NOMO-1 treated with dmso at 0.1 percent for 144 hours (cell line): ENCODE measurements at regions not wholly inside any gene's neighbourhood (a gene's known extent, or its start where the extent isn't known, plus 50 kb on each side); places are given as distances from the start of the nearest gene placed in this dataset.
"Not testable (repeated sequence)": the region's sequence is repeated elsewhere in the genome, so short reads cannot be mapped to it uniquely, and the experiment has no call there.

Experiments used
- DNase-seq: peaks from one replicate; lab custom pipeline; 2025; ENCODE audit not compliant: unreplicated experiment; lab: John Stamatoyannopoulos, UW

DNA sequence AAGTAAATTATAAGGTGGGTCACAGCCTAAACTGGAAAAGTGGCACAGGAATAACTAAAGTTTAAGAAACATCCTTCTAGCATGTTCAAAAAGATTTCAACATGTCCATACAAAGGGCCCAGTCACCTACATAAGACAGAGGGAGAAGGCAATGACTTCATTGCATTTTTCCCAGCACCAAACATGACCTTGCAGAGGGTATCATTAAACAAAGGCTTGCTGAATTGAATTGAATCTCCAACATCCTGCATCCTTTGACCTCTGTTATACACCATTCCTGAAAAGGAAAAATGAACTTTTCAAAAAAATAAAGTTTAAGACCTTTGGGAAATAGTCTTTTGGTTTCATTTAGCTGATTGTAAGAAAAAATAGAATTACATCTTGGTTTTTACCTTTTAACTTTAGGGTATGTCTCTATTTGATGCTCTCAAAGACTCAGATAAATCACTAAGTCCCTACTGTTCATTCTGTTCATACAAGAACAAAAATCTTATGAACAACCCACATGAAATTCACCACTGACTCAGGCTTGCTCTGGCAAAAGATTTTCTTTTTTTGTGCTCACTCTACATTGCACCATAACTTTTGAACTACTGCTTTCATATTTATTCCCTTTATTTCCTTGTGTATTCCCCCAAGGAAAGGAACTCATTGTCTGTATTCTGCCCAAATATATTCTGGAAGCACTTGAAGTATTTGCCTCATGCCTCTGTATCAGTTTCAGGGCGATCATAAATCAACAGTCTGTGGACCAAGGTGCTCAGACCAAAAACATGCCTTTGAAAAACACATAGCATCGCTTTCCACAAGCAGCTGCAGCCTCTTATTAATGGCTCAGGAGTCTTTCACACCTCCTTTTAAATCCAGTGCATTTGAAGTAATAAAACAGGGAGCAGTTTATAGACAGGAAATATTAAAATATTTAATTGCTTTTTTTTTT is 121.7 kb downstream of the DUSP6 start:
- no peak for DNase-seq

DNA sequence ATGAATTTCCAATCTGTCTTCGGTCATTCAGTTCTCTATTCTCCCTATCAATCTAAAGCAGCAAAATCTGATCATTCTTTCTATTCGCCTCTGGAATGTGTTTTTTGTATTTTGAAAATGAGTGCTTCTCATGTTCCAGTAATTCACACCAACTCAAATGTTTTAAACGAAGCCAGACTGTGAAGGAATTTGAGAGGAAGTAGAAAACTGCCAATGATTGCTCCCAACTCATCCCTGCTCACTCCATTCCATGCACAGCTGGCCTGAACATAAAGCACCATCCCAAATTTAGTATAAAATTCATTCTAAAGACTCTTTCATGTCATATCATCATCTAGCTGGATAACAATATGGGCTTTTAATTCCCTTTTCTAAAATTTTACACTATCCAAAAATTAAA is 123.8 kb downstream of the DUSP6 start:
- no peak for DNase-seq

DNA sequence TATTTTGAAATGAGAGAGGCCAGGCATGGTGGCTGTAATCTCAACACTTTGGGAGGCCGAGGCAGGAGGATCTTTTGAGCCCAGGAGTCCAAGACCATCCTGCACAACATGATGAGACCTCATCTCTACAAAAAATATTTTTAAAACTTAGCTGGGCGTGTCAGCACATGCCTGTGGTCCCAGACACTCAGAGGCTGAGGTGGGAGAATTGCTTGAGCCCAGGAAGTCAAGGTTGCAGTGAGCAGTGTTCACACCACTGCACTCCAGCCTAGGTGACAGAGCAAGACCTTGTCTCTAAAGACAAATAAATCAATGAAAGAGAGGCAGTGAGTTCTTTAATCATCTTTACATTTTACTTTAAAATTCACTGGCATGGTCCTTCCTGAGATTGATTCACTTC is 124.5 kb downstream of the DUSP6 start:
- DNase-seq = no peak

DNA sequence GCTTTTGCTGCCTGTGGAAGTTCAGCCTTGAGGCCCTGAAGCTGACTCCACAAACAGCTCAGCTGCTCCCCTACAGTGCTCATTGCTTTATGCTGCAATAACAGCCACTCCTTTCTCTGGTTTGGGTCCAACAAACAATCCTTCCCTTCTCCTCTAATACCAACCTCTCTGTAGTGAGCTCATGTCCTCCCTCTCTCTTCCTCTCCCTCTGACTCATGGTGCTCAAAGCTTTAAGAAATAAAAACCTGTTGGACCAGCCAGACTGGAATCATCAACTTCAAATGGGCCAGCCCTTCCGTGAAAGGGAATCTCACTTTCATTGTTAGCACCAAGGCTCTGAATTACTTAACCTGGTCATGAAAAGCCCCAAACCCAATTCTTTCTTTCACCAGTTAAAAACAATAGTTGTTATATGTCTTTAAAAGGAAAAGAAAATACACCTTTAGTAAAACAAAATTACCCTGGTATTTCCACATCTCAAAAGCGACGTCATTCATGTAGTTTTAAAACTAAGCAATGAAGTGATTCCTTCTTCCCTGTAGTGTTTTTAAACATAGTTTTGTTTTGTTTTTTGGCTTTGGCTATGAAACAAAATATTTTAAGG is 126.4 kb downstream of the DUSP6 start:
- DNase-seq = no peak

DNA sequence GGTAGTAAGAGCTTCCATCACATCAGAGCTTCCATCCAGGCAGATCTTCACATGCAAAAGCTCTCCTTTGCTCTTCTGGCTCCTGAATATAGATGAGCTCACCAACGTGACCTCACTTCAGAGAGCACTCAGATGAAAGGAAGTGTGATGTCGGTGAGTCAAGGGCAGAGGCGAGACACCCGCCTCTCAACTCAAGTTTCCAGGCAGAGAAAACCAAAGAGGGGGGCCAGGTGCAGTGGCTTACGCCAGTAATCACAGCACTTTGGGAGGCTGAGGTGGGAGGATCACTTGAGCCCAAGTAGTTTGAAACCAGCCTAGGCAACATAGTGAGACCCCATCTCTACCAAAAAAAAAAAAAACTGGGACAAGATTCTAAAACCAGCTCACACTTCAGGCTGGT is 126.9 kb downstream of the DUSP6 start:
- DNase-seq = no peak

DNA sequence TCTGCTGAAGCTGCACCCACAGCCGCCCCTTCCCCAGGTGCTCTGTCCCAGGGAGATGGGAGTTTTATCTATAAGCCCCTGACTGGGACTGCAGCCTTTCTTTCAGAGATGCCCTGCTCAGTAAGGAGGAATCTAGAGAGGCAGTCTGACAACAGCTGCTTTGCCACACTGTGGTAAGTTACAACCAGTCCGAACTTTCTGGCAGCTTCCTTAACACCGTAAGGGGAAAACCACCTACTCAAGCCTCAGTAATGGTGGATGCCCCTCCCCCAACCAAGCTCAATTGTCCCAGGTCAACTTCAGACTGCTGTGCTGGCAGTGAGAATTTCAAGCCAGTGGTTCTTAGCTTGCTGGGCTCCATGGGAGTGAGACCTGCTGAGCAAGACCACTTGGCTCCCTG is 129.7 kb downstream of the DUSP6 start:
- not testable (repeated sequence) for DNase-seq

DNA sequence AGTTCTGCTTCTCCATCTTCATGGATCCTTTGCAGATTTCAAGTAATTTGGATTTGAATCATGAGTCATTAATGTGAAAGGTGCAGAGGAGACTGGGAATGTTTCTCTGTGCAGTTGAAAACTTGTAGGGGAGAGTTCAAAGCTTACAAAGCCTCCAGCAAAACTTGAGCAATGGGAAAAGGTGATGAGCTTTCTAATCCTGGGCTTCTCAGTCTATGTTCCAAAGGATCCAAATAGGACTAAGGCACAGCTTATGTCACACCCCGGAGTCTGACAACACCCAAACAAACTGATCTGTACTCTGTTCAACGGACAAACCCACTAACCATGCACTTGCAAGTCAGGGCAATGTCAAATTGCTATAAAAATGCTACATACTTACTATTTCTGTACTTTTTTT is 134.8 kb downstream of the DUSP6 start:
- no peak for DNase-seq

DNA sequence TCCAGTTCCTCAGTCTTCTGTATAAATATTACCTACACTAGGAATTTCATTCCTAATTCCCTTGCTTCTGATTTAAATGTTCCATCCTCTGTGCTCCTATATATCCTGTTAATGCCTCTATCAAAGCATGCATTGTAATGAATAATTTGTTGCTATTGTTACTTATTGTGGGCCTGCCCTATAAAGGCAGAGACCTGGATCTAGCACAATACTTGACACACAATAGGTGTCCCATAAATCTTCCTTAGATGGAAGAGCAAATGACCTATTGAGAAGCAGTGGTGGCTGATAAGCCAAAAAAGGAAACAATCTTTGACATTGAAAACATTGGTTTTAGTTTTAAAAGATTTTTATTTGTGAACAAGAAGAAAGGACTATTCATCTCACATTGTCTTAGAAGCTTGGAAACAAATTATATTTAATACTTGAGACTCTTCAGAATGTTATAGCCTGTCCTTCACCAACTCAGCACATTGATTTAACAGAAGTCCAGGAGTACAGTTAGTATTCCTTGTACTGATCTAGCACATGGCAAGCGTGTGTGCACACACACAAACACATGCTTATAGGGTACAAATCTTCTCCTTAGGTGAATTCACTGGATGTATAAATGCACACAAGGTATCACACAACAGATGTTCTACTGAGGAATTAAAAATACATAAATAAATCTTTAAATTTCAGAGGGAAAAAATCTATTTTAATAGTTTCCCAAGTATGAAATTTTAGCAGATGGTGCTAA is 135.9 kb downstream of the DUSP6 start:
- DNase-seq = no peak

DNA sequence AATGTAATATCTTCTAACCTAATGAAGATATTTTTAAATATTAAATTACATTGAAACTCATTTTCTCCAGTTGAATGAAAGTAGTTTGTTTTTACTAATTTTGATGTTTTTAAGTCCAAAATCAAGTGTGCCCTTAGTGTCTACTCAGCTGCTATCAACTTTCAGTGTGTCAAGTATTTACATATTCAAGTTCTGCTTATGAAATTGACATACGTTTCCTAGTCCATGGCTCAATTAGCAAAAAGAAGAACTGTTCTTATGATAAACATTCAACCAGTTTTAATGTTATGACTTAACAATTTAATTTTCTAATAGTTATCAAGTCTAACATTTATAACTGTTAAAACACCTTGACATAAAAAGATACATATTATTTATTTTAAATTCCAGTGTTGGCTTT is 137.1 kb downstream of the DUSP6 start:
- DNase-seq = no peak

DNA sequence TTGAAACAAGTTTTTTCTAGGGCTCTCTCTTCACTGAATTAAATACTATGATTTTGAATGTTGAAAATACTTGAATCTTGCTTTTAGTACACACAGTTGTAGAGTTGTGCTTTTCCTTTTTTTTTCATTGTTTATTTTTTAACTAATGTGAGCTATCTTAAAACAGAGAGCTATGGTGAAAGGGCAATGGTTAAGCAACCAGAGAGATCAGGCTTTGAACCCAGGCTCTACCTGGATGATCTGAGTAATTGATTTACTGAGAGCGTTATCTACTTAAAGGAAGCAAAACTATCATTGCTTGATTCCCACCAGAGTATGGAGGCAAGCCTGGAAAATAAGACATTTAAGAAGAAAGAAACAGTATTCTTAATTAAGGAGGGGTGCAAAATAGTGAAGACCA is 138.6 kb downstream of the DUSP6 start:
- no peak for DNase-seq

DNA sequence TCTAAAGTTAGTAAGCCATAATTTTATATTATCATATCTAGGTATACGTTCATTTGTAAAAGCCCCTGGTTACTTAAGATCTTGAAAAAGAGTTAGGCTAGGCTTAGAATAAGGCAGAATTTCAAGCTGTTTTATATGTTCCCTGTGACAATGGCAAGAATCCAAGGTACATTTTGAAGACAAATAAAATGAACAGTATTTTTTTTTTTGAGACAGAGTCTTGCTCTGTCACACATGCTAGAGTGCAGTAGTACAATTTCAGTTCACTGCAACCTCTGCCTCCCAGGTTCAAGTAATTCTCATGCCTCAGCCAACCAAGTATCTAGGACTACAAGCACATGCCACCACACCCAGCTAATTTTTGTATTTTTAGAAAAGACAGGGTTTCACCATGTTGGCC is 139.2 kb downstream of the DUSP6 start:
- no peak for DNase-seq

DNA sequence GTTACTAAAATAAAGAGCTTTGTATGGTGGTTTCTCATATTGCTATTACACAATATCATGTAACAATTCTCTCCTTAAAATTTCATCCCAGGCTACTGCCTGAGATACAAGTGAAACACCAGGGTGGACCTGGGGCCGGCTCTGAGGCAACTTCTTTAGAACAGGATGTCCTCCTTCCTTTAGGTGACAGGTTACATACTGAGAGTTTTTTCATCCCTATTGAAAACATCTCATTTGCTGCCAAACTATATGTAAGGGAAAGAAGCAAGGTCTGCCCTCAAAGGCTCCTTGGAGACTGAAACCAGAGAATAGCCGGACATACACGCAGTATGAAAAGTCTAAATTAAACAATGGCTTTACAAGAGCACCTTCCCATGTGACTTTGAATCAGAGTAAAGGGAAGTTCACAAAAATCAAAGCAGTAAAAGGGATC is 139.9 kb downstream of the DUSP6 start:
- no peak for DNase-seq

DNA sequence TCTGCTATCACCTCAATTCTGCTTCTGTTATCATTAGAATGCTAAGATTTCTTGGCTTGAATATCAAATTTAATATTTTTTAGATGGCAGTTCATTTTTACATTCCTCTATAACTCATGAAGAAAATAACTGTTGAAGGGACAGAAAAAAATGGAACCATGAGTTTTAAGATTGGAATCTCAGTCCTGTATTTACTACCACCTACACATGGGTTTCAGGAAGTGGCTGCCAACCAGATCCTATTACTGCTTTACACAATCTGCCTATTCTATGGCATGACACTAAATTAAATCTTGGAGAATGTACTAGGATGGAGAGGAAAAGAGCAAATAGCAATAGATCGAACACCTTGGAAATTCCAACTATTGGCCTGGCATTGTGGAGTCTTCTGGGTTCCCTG is 140.8 kb downstream of the DUSP6 start:
- DNase-seq = no peak

DNA sequence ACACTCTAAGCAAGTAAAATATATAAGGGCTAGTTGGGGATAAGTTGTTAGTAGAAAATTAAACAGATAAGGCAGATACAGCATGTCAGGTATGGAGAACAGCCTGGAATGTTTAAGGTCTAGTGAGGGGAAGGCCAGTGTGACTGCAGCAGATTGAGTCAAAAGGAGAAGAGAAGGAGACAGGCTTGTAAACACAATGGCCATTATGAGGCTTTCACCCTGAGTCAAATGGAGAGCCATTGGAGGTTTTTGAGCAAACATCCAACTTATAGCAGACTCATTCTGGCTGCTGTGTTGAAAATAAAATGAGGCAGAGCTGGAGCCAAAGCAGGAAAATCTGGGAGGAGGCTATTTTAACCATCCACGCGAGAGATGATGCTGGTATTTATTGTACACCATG is 142.0 kb downstream of the DUSP6 start:
- no peak for DNase-seq

DNA sequence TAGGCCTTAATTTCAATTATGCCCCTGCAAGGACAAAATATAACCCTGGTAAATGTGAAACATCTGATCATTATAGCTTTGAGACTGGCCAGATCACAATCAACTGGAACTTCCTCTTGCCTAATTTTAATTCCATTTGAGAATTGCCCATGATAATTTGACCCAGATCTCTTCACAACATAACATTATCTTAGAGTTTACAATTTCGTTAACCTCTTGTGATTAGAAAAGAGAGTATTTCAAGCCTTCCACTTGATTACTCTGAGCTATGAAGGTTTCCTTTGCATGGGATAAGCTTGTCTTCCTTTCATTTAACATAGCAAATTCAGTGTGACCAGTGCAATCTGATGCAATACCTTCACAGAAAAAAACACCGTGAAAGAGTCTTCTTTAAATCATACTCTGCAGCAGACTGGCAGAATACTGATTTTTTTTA is 143.6 kb downstream of the DUSP6 start:
- no peak for DNase-seq

DNA sequence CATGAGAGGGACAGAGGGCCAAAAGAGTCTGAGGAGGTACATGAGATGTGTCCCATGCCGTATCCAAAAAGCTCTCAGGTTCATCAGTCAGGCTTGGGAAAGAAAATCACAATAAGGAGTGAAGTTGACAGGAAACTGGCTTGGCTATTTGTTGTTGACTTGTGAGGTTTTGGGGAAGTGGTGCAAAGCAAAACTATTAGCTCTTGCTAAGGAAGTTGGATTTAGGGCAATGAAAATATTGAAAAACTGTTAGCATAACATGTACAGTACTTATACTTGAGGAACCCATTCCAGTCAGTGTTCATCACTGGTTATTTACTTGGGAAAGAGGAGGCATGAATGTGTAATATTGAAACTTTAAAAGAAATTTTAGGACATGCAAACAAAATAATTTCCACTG is 145.9 kb downstream of the DUSP6 start:
- DNase-seq = no peak

DNA sequence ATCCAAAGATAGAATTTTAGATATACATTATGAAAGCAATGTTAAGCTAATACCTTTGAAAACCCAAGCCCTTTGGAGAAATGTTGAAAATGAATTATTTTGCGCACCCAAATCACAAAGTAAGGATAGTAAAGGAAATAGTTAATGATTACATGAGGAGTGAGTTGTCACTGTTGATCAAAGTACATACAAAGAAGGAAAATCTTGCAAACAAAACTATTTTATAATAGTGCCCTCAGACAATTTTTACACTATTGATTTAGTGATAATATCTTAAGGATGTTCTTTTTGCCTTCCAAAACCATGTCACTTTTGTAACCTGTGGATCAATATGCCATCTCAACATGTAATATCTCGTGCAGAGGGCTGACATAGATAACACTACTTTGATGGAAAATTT is 146.8 kb downstream of the DUSP6 start:
- DNase-seq = no peak

DNA sequence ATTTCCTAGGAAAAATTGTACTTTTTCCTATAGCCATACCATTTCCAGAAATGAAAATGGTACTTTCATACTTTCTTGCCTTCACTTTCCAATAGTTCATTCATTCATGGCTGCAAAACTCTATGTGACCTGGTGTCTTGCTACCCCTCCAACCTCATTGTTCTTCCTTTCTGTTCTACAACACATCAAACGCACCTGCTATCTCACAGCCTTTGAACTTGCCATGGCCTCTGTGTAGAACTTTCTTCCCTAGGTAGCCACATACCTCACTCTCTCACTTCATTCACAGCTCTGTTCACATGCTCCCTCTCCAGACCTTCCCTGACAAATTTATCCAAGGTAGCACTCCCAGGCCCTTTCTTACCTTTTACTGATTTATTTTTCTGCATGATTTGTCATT is 149.2 kb downstream of the DUSP6 start:
- DNase-seq = no peak

DNA sequence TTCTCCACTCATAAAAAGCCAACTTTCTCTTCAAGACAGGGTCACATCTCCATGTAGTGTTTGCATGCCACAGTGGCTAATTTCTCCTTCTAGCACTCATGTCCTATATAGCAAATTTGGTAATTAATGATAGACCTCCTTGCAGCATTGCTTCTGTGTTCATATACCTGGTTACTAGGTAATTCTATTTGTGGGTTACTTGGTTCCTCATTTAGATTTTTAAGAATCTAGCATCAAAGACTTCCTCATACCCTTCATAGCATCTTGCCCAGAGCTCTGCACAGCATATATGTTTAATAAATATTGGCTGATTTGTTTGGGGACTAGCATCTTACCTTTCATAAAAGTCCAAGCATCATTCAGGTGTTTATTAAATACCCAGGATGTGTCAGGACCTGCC is 152.1 kb downstream of the DUSP6 start:
- no peak for DNase-seq

DNA sequence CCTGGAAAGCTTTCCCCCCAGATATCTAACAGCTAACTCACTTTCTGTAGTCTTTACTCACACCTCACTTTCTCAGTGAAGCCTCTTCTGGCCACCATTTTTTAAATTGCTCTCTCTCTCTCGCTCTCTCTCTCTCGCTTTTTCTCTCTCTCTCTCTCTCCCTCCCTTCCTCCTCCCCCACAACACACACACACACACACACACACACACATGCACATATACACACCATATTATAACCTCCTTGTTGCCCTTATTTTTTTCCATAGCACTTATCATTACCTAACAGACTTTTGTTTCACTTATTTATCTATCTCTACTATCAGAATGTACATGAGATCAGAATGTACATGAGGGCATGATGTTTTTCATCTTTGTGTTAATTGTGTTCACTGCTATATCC is 156.8 kb downstream of the DUSP6 start:
- DNase-seq = no peak

DNA sequence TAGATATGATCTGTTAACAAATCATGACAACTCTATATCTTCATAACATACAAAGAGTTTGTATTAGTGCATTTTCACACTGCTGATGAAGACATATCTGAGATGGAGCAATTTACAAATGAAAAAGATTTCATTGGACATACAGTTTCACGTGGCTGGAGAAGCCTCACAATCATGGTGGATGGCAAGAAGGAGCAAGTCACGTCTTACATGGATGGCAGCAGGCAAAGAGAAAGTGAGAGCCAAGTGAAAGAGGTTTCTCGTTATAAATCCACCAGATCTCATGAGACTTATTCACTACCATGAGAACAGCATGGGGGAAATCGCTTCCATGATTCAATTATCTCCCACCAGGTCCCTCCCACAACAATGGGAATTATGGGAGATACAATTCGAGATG is 157.6 kb downstream of the DUSP6 start:
- DNase-seq = no peak

DNA sequence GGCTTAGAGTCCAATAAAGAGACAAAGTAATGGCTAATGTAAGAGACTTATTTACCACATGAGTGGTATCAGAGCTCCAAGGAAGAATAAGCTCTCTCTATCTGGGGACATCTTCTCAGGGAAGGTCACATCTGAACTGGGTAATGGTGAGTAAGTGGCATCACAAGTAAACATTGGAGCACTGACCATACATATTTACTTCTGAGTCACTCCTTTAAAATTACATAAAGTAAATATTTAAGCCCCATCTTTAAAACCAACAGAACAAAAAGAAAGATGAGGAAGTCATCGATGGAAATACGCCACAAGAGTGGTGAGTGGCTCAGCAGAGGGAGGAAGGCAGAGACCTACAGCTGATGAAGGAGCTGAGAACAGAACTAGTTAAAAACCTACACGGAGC is 159.9 kb downstream of the DUSP6 start:
- DNase-seq = no peak
